Stimulated activated naive B cell treated with anti-CD40 and anti-IgM and Interleukin-4, amounts not matched to agents 10 μg/mL and 1 μg/mL and 100 μg/mL, for 72 hours (primary cell): ENCODE measurements at regions not wholly inside any gene's neighbourhood (a gene's known extent, or its start where the extent isn't known, plus 50 kb on each side); places are given as distances from the start of the nearest gene placed in this dataset.
A peak's percentile ranks its signal among the peaks of the same experiment; 100 is the strongest.

Source experiments
- ATAC-seq, 2 donors: fragments of 150-1000 bp; cut with Tn5 transposase; replicated peaks; 2 replicates each; pipeline ENCODE4 v1.10.0; 2021; ENCODE audit warnings: moderate library complexity in 1 of 2
- DNase-seq: peaks from one replicate; pipeline ENCODE4 v3.0.0; 2021
- H3K27ac Mint-ChIP-seq: one replicate; pipeline ENCODE4 v1.8.0; 2022; ENCODE audit warnings: mild to moderate bottlenecking, mixed read lengths
- H3K27me3 Mint-ChIP-seq, 2 donors: one replicate each; pipeline ENCODE4 v1.8.0; 2022; ENCODE audit warnings: mixed read lengths in 2 of 2
- H3K36me3 Mint-ChIP-seq, 2 donors: one replicate each; pipeline ENCODE4 v1.8.0; 2022; ENCODE audit warnings: mixed read lengths in 2 of 2, mild to moderate bottlenecking in 1 of 2
- H3K4me1 Mint-ChIP-seq, 2 donors: one replicate each; pipeline ENCODE4 v1.8.0; 2022; ENCODE audit warnings: mixed read lengths in 2 of 2, mild to moderate bottlenecking in 1 of 2
- H3K4me3 Mint-ChIP-seq, 2 donors: one replicate each; pipeline ENCODE4 v1.8.0; 2022; ENCODE audit warnings: mild to moderate bottlenecking in 2 of 2, mixed read lengths in 2 of 2, moderate library complexity in 1 of 2
- H3K9me3 Mint-ChIP-seq, 2 donors: one replicate each; pipeline ENCODE4 v1.8.0; 2022; ENCODE audit warnings: mixed read lengths in 2 of 2, mild to moderate bottlenecking in 1 of 2

DNA sequence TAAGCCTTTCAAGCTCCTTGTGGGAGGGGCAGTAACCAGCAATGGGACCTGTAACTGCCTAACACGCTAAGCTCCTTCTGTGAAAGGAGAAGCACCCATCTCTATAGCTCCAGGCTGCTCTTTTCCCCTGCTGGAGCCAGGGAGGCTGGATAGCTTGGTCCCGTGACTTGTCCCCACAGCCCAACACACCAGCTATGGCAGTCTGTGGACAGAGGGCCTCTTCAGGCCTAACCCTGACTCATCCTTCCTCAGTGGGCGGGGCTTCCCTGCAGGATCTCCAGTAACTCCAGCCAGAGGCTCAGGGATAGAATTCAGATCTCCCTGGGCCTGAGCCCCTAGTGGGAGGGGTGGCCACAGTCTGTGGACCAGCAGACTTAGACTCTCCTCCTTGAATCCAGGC lies 1290.1 kb downstream of the PCDH7 start:
- Mint-ChIP-seq H3K4me1 (no peaks in the 10 kb centered on the region), H3K4me3 (no peak overlapping the region), H3K36me3 (no peaks in the 10 kb centered on the region), H3K27me3 (no peaks in the 10 kb centered on the region), H3K9me3 (peaks cover 0 to 5% of the 10 kb centered on the region in 2 donors), H3K27ac (no peak overlapping the region)
- DNase-seq (no peak), ATAC-seq (no peak)

DNA sequence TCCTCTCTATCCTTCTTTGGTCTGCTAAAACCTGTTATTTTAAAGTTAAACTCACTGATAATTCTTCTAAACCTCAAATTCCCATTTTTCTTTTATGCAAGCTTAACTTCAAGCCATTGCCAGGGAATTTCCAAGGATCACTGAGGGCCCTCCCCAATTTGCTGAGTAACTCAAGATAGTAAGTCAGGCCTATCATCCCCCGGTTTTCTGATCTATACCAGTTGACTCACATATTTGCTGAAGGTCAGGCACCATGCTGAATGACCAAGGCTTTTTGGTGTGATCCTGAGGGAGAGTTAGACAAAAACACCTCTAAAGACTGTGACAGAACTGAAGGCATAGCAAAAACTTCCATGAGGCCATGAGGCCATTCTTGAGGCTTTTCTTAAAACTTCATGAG lies 1301.9 kb downstream of the PCDH7 start:
- peaks cover 0 to 1% of the 10 kb centered on the region in 2 donors for H3K9me3 Mint-ChIP-seq
- no peak for DNase-seq

DNA sequence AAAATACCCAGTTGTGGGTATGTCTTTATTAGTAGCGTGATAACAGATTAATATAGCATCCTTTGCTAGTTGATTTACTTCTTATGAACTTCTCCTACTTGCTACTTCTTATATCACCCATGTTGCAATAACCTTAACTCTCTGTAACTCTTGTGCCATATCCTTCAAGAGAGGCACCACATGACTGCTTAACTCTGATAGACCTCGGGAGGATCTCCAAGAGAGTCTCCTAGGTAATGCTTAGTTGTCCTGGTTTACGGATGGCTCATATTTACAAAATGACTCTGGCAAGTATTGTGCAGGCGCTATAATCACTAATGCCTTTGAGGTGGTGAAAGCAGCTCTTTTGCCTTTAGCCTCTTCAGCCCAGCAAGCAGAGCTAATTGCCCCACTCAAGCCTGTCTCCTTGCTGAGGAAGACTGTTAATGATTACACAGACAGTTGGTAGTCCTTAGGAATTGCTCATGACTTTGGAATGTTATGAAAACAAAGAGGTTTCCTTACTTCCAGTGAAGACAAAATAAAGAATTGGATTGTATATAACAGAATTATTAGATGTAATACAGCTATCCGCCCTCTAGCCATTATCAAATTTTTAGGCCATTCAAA lies 1305.8 kb downstream of the PCDH7 start:
- Mint-ChIP-seq H3K9me3 (peaks cover 4% of the 10 kb centered on the region in 2 donors), H3K4me3 (no peak overlapping the region), H3K4me1 (no peaks in the 10 kb centered on the region), H3K36me3 (no peaks in the 10 kb centered on the region), H3K27ac (no peak overlapping the region), H3K27me3 (no peaks in the 10 kb centered on the region)
- DNase-seq (no peak), ATAC-seq (no peak)

More for the DNA sequence above, 1301.9 kb downstream of the PCDH7 start:
- no peak for ATAC-seq
- Mint-ChIP-seq H3K27me3 (no peaks in the 10 kb centered on the region), H3K4me1 (no peaks in the 10 kb centered on the region), H3K36me3 (no peaks in the 10 kb centered on the region), H3K4me3 (no peak overlapping the region), H3K27ac (no peak overlapping the region)

DNA sequence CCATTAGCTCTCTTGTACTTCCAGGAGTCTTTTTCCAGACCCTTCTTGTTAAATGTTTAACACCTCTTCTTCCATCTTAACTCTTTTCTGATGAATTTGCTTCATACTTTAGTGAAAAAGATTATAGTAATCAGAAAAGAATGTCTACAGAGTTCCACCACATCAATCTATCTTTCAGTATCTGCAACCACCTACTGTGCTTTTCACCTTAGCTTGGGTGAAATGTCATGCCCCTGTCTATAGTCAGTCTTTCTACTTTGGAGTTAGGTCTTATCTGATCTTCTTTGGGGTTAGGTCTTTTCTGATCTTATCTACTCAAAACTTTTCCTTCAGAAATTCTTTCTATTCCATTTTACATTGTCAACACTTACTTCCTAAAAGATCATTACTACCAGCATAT lies 1310.2 kb downstream of the PCDH7 start:
- DNase-seq = no peak
- Mint-ChIP-seq H3K4me1 (no peaks in the 10 kb centered on the region), H3K27me3 (no peaks in the 10 kb centered on the region), H3K4me3 (no peak overlapping the region), H3K9me3 (peaks cover 4 to 6% of the 10 kb centered on the region in 2 donors), H3K27ac (no peak overlapping the region), H3K36me3 (no peaks in the 10 kb centered on the region)
- no peak for ATAC-seq

DNA sequence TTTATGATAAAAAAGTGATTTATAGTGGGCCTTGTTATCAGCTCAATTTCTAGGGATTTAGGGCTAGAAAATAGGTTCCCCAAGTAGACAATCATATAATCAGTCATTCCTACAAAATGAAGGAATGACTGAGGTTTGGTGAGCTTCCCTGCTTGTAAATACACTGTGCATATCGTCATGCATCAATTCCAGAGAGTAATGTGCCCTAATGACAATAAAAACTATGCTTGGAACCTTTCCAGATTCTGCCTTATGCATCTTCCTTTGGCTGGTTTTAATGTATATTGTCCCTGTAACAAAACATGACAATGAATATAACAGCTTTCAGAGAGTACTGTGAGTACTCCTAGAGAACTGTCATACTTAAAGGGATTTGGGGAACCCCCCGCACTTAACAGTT lies 1310.9 kb downstream of the PCDH7 start:
- no peaks in the 10 kb centered on the region for H3K27me3 Mint-ChIP-seq
- no peak overlapping the region for H3K4me3 Mint-ChIP-seq
- no peak for DNase-seq
- no peaks in the 10 kb centered on the region for H3K4me1 Mint-ChIP-seq
- no peaks in the 10 kb centered on the region for H3K36me3 Mint-ChIP-seq
- H3K27ac Mint-ChIP-seq = no peak overlapping the region
- peaks cover 4 to 5% of the 10 kb centered on the region in 2 donors for H3K9me3 Mint-ChIP-seq
- ATAC-seq = no peak

DNA sequence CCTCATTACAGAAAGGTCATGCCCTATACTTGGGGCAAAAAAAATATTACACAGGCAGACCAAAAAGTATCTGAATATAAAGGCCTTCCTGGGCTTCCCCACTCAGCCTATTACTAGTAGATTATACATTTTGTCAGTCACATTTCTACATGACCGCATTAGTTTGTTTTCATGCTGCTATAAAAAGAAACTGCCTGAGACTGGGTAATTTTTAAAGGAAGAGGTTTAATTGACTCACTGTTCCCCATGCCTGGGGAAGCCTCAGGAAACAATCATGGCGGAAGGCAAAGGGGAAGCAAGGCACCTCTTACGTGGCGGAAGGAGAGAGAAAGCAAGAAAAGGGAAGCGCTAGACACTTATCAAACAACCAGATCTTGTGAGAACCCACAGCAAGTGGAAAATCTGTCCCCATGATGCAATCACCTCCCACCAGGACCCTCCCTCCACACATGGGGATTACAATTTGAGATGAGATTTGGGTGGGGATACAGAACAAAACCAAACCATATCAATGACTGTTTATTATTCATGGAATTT lies 1312.0 kb downstream of the PCDH7 start:
- ATAC-seq = peak; percentile 19 to 23
- no peaks in the 10 kb centered on the region for H3K4me1 Mint-ChIP-seq
- H3K27me3 Mint-ChIP-seq = no peaks in the 10 kb centered on the region
- DNase-seq = no peak
- H3K27ac Mint-ChIP-seq = no peak overlapping the region
- no peaks in the 10 kb centered on the region for H3K36me3 Mint-ChIP-seq
- no peak overlapping the region for H3K4me3 Mint-ChIP-seq
- H3K9me3 Mint-ChIP-seq = peaks cover 4 to 5% of the 10 kb centered on the region in 2 donors

DNA sequence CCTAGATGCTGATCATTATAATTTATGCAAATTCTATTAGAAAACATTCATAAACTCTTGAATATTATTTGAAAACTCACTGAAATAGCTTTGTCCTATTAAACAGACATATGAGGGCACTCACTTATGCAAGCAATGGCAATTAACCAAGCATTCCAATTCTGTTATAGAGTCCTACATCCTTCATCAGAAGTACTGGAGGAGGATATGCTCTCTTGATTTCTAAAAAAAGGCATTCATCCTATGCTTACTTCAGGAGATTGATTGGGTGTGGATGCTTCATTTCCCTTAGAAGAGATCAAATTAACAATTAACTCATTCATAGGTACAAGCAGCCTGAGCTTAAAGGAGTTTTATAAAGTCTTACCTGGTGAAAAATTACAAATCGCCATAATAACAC lies 1317.2 kb downstream of the PCDH7 start:
- Mint-ChIP-seq H3K27ac (no peak overlapping the region), H3K36me3 (no peaks in the 10 kb centered on the region), H3K9me3 (no peaks in the 10 kb centered on the region), H3K4me3 (no peak overlapping the region), H3K4me1 (no peaks in the 10 kb centered on the region), H3K27me3 (no peaks in the 10 kb centered on the region)
- DNase-seq (no peak), ATAC-seq (no peak)

DNA sequence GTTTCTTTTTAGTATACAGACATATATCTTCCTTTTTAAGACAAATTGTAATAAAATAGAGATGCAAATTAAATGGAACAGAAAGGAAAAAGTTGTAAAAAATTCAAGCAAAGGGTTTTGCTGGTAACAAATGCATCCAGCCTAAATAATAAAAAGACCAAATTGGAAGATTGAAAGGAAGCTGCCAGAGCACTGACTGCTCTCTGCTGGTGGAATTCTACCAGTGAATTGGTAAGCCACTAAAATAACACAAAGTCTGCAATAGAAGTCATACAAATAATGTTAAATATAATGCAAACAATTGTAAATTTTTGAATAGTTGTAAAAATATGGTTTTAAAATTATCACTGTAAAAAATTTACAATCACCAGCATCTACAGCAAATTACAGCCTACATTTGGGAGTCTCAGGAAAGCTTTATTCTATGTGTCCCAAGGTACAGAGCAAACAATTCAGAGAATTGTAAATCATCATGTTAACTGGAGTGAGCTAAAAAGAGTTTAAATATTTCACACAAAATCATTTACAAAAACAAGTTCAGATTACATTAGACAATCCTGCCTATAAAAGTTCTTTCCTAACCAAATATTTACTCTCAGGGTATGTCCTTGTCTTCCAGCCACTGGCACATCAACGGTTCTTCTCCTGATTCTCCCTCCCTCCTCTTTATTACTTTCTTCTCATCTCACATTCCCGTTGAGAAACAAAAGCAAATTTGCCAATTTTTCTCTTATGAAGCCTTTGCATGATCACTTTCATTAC lies 1322.5 kb downstream of the PCDH7 start:
- ATAC-seq = no peak
- Mint-ChIP-seq H3K27me3 (no peaks in the 10 kb centered on the region), H3K4me3 (no peak overlapping the region), H3K36me3 (no peaks in the 10 kb centered on the region), H3K9me3 (peaks cover 0 to 3% of the 10 kb centered on the region in 2 donors), H3K27ac (no peak overlapping the region), H3K4me1 (no peaks in the 10 kb centered on the region)
- no peak for DNase-seq

DNA sequence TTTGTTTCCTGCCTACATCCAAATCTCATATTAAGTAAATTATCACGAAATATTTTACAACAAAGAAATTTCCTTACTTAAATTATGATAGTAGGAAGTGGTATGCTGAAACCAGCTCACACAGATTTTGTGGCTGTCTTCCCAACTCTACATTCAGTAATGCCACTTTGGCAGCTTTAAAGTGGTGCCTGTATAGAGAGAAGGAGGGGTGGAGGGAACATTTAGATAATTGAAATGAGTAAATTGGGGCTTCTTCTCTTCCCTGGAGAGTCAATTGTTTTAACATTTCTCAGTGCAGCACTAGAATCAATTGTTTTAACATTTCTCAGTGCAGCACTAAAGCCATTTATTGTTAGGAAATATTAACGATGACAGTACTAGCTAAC lies 1323.1 kb downstream of the PCDH7 start:
- Mint-ChIP-seq H3K4me1 (no peaks in the 10 kb centered on the region), H3K4me3 (no peak overlapping the region), H3K27ac (no peak overlapping the region), H3K36me3 (no peaks in the 10 kb centered on the region), H3K27me3 (no peaks in the 10 kb centered on the region), H3K9me3 (peaks cover 0 to 3% of the 10 kb centered on the region in 2 donors)
- DNase-seq (no peak), ATAC-seq (no peak)

DNA sequence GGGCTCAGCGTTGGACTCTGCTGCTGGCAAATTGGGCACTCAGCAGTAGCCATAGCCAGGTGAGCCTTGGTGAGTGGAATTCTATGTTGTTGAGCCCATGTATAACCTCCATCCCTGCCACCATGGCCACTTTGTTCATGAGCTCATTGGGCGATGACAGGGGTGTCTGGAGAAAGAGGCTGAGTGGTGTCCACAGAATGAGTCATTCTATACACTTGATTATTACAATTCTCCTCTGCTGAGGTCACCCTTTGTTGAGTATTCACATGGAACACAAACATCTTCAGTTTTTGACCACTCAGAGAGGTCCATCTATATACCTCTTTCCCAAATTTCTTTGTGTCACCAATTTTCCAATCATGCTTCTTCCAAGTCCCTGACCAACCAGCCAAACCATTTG lies 1341.7 kb downstream of the PCDH7 start:
- ATAC-seq (no peak), DNase-seq (no peak)
- H3K27me3 Mint-ChIP-seq = no peaks in the 10 kb centered on the region
- H3K4me3 Mint-ChIP-seq = no peak overlapping the region
- no peaks in the 10 kb centered on the region for H3K4me1 Mint-ChIP-seq
- no peaks in the 10 kb centered on the region for H3K36me3 Mint-ChIP-seq
- no peak overlapping the region for H3K27ac Mint-ChIP-seq
- peaks cover 3 to 8% of the 10 kb centered on the region in 2 donors for H3K9me3 Mint-ChIP-seq

DNA sequence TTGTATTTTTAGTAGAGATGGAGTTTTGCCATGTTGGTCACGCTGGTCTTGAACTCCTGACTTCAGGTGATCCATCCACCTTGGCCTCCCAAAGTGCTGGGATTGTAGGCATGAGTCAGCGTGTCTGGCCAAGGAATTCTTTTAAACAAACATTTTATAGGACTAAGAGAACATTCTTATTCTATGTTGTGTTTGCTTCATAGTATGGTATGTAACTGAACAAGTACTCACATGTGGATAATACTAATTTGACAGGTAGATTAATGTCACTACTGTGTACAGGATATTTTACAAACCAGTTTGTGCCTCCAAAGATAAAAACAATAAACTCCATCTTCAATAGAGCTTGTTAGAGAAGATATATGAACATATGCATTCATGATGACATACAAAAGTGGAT lies 1353.4 kb downstream of the PCDH7 start:
- DNase-seq (no peak), ATAC-seq (no peak)
- Mint-ChIP-seq H3K4me3 (no peak overlapping the region), H3K27me3 (no peaks in the 10 kb centered on the region), H3K36me3 (no peaks in the 10 kb centered on the region), H3K4me1 (no peaks in the 10 kb centered on the region), H3K9me3 (no peaks in the 10 kb centered on the region), H3K27ac (no peak overlapping the region)

DNA sequence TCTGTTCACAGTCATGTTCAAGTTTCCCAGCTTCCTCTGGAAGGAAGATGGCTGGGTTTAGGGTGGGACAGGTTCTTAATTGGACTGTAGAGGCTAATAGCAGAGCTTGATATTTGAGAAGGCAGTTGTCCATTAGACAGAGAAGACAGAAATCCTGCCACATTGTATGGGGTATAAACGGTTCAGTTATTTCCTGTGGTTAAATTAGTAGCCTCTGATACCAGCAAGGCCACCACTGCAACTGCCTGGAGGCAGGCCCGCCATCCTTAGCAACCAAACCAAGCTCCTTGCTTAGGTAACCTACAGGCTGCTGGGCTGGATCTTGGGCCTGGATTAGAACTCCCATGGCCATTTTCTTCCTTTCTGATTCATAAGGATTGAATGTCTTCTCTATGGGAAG lies 1367.0 kb downstream of the PCDH7 start:
- no peak overlapping the region for H3K4me3 Mint-ChIP-seq
- no peaks in the 10 kb centered on the region for H3K4me1 Mint-ChIP-seq
- peaks cover 4 to 5% of the 10 kb centered on the region in 2 donors for H3K9me3 Mint-ChIP-seq
- DNase-seq (no peak), ATAC-seq (no peak)
- no peaks in the 10 kb centered on the region for H3K27me3 Mint-ChIP-seq
- no peak overlapping the region for H3K27ac Mint-ChIP-seq
- H3K36me3 Mint-ChIP-seq = no peaks in the 10 kb centered on the region

DNA sequence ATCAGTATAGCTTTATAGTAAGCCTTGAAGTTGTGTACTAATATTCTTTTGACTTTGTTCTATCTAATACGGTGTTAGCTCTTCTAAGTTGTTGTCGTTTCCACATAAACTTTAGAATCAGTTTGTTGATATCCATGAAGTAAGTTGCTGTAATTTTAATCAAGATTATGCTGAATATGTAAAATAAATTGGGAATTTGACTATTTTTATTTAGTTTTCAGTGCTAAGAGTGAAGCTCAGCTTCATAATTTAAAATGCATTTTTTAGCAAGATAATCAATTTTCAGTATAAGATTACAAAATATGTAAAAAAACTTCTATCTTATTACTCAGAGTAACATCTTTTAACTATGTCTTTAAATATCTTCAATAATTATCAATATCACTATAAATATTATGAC lies 1374.8 kb downstream of the PCDH7 start:
- no peaks in the 10 kb centered on the region for H3K27me3 Mint-ChIP-seq
- ATAC-seq (no peak), DNase-seq (no peak)
- no peak overlapping the region for H3K4me3 Mint-ChIP-seq
- no peak overlapping the region for H3K27ac Mint-ChIP-seq
- peaks cover 0 to 2% of the 10 kb centered on the region in 2 donors for H3K9me3 Mint-ChIP-seq
- H3K36me3 Mint-ChIP-seq = no peaks in the 10 kb centered on the region
- no peaks in the 10 kb centered on the region for H3K4me1 Mint-ChIP-seq

DNA sequence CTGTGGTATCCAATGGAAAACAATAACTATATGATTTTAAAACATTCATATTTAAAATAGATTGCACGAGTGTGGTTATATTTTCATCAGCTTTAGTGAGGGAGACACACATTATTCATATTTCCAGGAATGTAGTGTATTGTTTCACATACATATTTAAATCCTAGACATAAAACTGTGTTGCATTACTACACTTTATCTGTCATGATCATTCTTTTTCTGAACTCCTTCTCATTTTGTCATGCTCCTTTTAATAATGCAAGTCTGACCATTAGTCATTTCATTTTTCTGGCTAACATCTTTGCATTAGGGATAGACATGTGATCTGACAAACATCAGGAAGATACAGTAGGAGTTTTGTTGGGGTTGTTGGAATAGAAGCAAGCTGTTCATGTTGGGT lies 1382.7 kb downstream of the PCDH7 start:
- Mint-ChIP-seq H3K9me3 (peaks cover 0 to 4% of the 10 kb centered on the region in 2 donors), H3K36me3 (no peaks in the 10 kb centered on the region), H3K4me3 (no peak overlapping the region), H3K27ac (no peak overlapping the region), H3K27me3 (no peaks in the 10 kb centered on the region), H3K4me1 (no peaks in the 10 kb centered on the region)
- no peak for ATAC-seq
- no peak for DNase-seq

DNA sequence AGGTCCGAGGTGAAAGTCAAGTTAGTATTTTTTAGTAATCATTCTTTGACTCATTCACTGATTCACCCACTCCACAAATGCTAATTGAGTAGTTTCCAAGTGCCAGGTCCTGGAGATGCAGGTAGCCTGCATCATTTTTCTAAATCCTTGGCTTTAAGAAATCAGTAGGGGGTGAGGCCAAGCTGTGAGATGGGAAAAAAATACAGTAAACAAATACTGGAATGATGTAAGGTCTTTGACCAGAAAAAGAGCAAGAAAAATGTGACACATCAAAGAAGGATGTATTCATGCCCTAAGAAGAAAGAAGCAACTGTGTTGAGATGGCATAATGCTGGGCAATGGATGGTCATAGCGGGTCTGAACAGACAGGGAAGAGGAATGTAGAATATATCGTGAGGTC lies 1386.6 kb downstream of the PCDH7 start:
- H3K4me1 Mint-ChIP-seq = no peaks in the 10 kb centered on the region
- no peak overlapping the region for H3K27ac Mint-ChIP-seq

More for the DNA sequence above, 1386.6 kb downstream of the PCDH7 start:
- H3K36me3 Mint-ChIP-seq = no peaks in the 10 kb centered on the region
- ATAC-seq = no peak
- peaks cover 1 to 4% of the 10 kb centered on the region in 2 donors for H3K9me3 Mint-ChIP-seq
- no peak overlapping the region for H3K4me3 Mint-ChIP-seq
- no peak for DNase-seq
- no peaks in the 10 kb centered on the region for H3K27me3 Mint-ChIP-seq
